SH-SY5Y (cell line): ENCODE measurements at regions not wholly inside any gene's neighbourhood (a gene's known extent, or its start where the extent isn't known, plus 50 kb on each side); places are given as distances from the start of the nearest gene placed in this dataset.

ENCODE experiments used
- GATA2 ChIP-seq: IDR thresholded peaks from 2 replicates; pipeline ENCODE4 v1.6.1; 2011; ENCODE audit warnings: mild to moderate bottlenecking, low read depth, low read length
- GATA3 ChIP-seq: IDR thresholded peaks from 2 replicates; pipeline ENCODE4 v1.6.1; 2011; ENCODE audit warnings: low read depth, mild to moderate bottlenecking, low read length, moderate library complexity

GRCh38 chr20:55584307-55584706 lies 421.0 kb downstream of the CBLN4 start:
- TF ChIP-seq GATA3 (no peak), GATA2 (no peak)
